ENCODE measurements at regions not wholly inside any gene's neighbourhood (a gene's known extent, or its start where the extent isn't known, plus 50 kb on each side); places are given as distances from the start of the nearest gene placed in this dataset.

- POLR2A ChIA-PET, result no interaction called here
- Mint-ChIP-seq H3K36me3 (ENCODE audit: low read depth) (no peaks in the 10 kb centered on the region), H3K9me3 (no peaks in the 10 kb centered on the region), H3K27ac (no peak overlapping the region), H3K4me1 (no peaks in the 10 kb centered on the region), H3K27me3 (peaks cover 3% of the 10 kb centered on the region), H3K4me3 (no peak overlapping the region)
- DNase-seq, result no peak
- no peak for TF ChIP-seq CTCF (IDR thresholded peaks at IDR 0.05)
- no peak for ATAC-seq (ENCODE audit: low read depth)
- CTCF ChIA-PET, result no interaction called here
- intact Hi-C loops (cut with micrococcal nuclease), result loop anchor here (10.0 kb wide), 1 partner anchor 348 kb away; the partner anchor contains the start of gene ENC1
These were observed 343.7 kb downstream of the ENC1 start for GRCh38 chr5:74296685-74297408.

- no peak overlapping the region for H3K27ac Mint-ChIP-seq
- no peak overlapping the region for H3K4me3 Mint-ChIP-seq
- peaks cover 2% of the 10 kb centered on the region for H3K27me3 Mint-ChIP-seq
- no peaks in the 10 kb centered on the region for H3K9me3 Mint-ChIP-seq
- TF ChIP-seq CTCF (IDR thresholded peaks at IDR 0.05), result no peak
- intact Hi-C loops (cut with micrococcal nuclease), result loop anchor here (10.0 kb wide), 1 partner anchor 349 kb away; the partner anchor contains the start of gene ENC1
- ChIA-PET POLR2A (no interaction called here), CTCF (no interaction called here)
- no peak for DNase-seq
- no peak for ATAC-seq (ENCODE audit: low read depth)
- H3K4me1 Mint-ChIP-seq, result no peaks in the 10 kb centered on the region
- H3K36me3 Mint-ChIP-seq (ENCODE audit: low read depth), result no peaks in the 10 kb centered on the region
These were observed 344.9 kb downstream of the ENC1 start for GRCh38 chr5:74295676-74296075.

- POLR2A ChIA-PET, result no interaction called here
- no peak overlapping the region for H3K27ac Mint-ChIP-seq
- intact Hi-C loops (cut with micrococcal nuclease), result loop anchor here (10.0 kb wide), 1 partner anchor 350 kb away; the partner anchor contains the start of gene ENC1
These were observed 345.4 kb downstream of the ENC1 start for GRCh38 chr5:74295141-74295540.

GRCh38 chr5:74294231-74294705 is 346.3 kb downstream of the ENC1 start:
- DNase-seq (no peak), ATAC-seq (ENCODE audit: low read depth) (no peak)
- ChIA-PET CTCF (no interaction called here), POLR2A (no interaction called here)
- peaks cover 4% of the 10 kb centered on the region for H3K27me3 Mint-ChIP-seq
- H3K9me3 Mint-ChIP-seq, result no peaks in the 10 kb centered on the region
- H3K4me3 Mint-ChIP-seq, result no peak overlapping the region
- no peaks in the 10 kb centered on the region for H3K4me1 Mint-ChIP-seq
- no peaks in the 10 kb centered on the region for H3K36me3 Mint-ChIP-seq (ENCODE audit: low read depth)
- intact Hi-C loops (cut with micrococcal nuclease), result loop anchor here (10.0 kb wide), 1 partner anchor 351 kb away; the partner anchor contains the start of gene ENC1
- no peak overlapping the region for H3K27ac Mint-ChIP-seq
- TF ChIP-seq CTCF (IDR thresholded peaks at IDR 0.05), result no peak

More at GRCh38 chr5:74295141-74295540, 345.4 kb downstream of the ENC1 start:
- no peaks in the 10 kb centered on the region for H3K36me3 Mint-ChIP-seq (ENCODE audit: low read depth)
- ATAC-seq (ENCODE audit: low read depth) (no peak), DNase-seq (no peak)
- H3K4me3 Mint-ChIP-seq, result no peak overlapping the region
- H3K4me1 Mint-ChIP-seq, result no peaks in the 10 kb centered on the region
- TF ChIP-seq CTCF (IDR thresholded peaks at IDR 0.05), result no peak
- no peaks in the 10 kb centered on the region for H3K9me3 Mint-ChIP-seq
- peaks cover 4% of the 10 kb centered on the region for H3K27me3 Mint-ChIP-seq
- CTCF ChIA-PET, result no interaction called here

GRCh38 chr5:74293182-74293581 is 347.3 kb downstream of the ENC1 start:
- intact Hi-C loops (cut with micrococcal nuclease), result loop anchor here (10.0 kb wide), 1 partner anchor 352 kb away; the partner anchor contains the start of gene ENC1
- H3K36me3 Mint-ChIP-seq (ENCODE audit: low read depth), result no peaks in the 10 kb centered on the region
- peaks cover 9% of the 10 kb centered on the region for H3K27me3 Mint-ChIP-seq
- CTCF ChIA-PET, result no interaction called here
- no peaks in the 10 kb centered on the region for H3K4me1 Mint-ChIP-seq
- no peaks in the 10 kb centered on the region for H3K9me3 Mint-ChIP-seq
- DNase-seq (no peak), ATAC-seq (ENCODE audit: low read depth) (no peak)
- no peak for TF ChIP-seq CTCF (IDR thresholded peaks at IDR 0.05)
- H3K4me3 Mint-ChIP-seq, result no peak overlapping the region
- POLR2A ChIA-PET, result no interaction called here
- H3K27ac Mint-ChIP-seq, result no peak overlapping the region

All from activated B cell treated with CpG ODN at 0.5 μM for 24 hours (primary cell).